Endothelial cell (in vitro differentiated cells): ENCODE measurements at regions not wholly inside any gene's neighbourhood (a gene's known extent, or its start where the extent isn't known, plus 50 kb on each side); places are given as distances from the start of the nearest gene placed in this dataset.

Experiments used
- DNase-seq: peaks from one replicate; pipeline ENCODE4 v3.0.0; 2021; ENCODE audit warnings: low spot score
- H3K27ac Mint-ChIP-seq: one replicate; pipeline ENCODE4 v1.8.0; 2021; ENCODE audit warnings: mixed read lengths, inconsistent platforms; ENCODE audit not compliant: unreplicated experiment
- H3K27me3 Mint-ChIP-seq: one replicate; pipeline ENCODE4 v1.8.0; 2021; ENCODE audit warnings: mild to moderate bottlenecking, moderate library complexity, mixed read lengths, inconsistent platforms; ENCODE audit not compliant: unreplicated experiment
- H3K36me3 Mint-ChIP-seq: one replicate; pipeline ENCODE4 v1.8.0; 2021; ENCODE audit warnings: mild to moderate bottlenecking, low read depth, mixed read lengths, inconsistent platforms; ENCODE audit not compliant: unreplicated experiment
- H3K4me1 Mint-ChIP-seq: one replicate; pipeline ENCODE4 v1.8.0; 2021; ENCODE audit warnings: mild to moderate bottlenecking, mixed read lengths, inconsistent platforms; ENCODE audit not compliant: unreplicated experiment
- H3K4me3 Mint-ChIP-seq: one replicate; pipeline ENCODE4 v1.8.0; 2021; ENCODE audit warnings: mild to moderate bottlenecking, mixed read lengths, inconsistent platforms; ENCODE audit not compliant: unreplicated experiment
- H3K9me3 Mint-ChIP-seq: one replicate; pipeline ENCODE4 v1.8.0; 2021; ENCODE audit warnings: mixed read lengths, inconsistent platforms; ENCODE audit not compliant: unreplicated experiment
- TF ChIP-seq, protein P1 (sequence below): fragments of 200-600 bp; sonication (generic); IDR thresholded peaks from one replicate; pipeline ENCODE4 v1.5.0; 2021; ENCODE audit warnings: antibody characterized with exemption; ENCODE audit not compliant: unreplicated experiment

DNA sequence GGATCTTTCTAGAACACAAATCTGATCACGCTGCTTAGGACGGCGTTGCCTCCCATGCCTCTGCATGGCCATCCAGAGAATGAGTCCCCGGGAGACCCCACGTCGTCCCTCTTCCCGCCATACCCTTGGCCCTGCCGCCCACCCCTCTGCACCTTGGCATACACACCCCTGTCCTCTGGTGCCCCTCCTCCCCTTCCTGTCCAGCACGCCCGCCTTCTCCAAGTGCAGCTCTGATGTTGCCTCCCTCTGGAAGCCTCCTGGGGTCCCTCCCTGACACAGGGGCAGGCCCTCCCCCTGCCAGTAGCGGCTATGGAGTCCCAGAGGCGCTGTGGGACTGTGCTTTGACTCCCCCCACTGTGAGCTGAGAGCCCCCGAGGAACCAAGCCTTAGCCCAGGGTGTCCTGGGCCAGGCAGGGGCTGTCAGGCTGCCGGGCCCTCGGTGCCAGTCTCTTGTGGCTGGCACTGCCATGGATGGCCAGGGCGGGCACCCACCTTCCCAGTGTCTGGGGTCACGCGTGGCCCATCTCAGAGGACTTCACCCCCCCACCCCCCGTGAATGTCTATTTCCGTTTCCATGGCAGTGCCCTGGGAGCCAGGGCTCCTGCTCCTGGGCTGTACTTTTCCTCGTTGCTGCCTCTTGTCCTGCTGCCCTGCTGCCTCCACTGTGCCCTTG, 70.5 kb upstream of the RNU6ATAC start:
- DNase-seq, result no peak
- TF ChIP-seq, protein P1, sequence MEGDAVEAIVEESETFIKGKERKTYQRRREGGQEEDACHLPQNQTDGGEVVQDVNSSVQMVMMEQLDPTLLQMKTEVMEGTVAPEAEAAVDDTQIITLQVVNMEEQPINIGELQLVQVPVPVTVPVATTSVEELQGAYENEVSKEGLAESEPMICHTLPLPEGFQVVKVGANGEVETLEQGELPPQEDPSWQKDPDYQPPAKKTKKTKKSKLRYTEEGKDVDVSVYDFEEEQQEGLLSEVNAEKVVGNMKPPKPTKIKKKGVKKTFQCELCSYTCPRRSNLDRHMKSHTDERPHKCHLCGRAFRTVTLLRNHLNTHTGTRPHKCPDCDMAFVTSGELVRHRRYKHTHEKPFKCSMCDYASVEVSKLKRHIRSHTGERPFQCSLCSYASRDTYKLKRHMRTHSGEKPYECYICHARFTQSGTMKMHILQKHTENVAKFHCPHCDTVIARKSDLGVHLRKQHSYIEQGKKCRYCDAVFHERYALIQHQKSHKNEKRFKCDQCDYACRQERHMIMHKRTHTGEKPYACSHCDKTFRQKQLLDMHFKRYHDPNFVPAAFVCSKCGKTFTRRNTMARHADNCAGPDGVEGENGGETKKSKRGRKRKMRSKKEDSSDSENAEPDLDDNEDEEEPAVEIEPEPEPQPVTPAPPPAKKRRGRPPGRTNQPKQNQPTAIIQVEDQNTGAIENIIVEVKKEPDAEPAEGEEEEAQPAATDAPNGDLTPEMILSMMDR, result no peak
- H3K27me3 Mint-ChIP-seq, result peaks cover 4% of the 10 kb centered on the region
- H3K4me1 Mint-ChIP-seq, result no peaks in the 10 kb centered on the region
- H3K9me3 Mint-ChIP-seq, result no peaks in the 10 kb centered on the region
- no peak overlapping the region for H3K27ac Mint-ChIP-seq
- H3K4me3 Mint-ChIP-seq, result no peak overlapping the region
- no peaks in the 10 kb centered on the region for H3K36me3 Mint-ChIP-seq

DNA sequence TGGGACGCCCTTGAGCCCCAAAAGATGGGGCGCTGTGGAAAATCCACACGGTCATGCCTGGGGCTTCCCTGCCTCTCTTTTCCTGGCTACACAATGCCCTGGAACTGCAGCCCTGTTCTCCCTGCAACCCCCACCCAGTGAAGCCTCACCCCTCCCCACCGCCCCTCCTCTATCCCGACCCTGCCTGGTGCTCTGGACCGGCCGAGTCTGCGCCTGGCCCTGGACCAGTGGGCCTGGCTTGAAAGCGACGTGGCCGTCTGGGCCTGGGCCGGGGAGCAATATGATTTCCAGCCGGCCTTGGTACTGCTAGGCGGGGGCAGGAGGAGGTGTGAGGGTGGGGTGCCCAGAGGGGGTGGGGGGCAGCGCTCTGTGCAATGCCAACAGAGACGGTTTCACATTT, 71.0 kb upstream of the RNU6ATAC start:
- TF ChIP-seq, protein P1, result no peak
- Mint-ChIP-seq H3K4me3 (no peak overlapping the region), H3K9me3 (no peaks in the 10 kb centered on the region), H3K27ac (no peak overlapping the region), H3K27me3 (peaks cover 4% of the 10 kb centered on the region), H3K36me3 (no peaks in the 10 kb centered on the region), H3K4me1 (no peaks in the 10 kb centered on the region)
- DNase-seq, result no peak

DNA sequence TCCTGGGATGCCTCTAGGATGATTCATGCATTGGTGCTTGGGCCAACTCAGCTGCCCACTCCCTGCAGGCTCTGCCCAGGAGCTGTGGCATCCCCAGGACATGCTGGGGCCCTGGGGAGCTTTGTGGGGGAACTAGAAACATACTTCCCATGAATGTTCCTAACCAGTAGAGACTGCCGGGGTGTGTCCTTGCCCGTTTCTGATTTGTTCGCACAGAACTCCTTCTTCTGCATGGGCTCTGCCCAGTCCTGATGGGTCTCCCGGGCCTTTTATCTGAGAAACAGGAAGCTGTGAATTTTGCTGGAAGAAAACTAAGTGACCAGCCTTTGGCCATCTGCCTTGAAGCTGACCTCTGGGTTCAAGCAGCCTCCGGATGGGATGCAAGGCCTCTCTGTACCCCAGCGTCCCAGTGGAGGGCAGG, 71.6 kb upstream of the RNU6ATAC start:
- no peak overlapping the region for H3K27ac Mint-ChIP-seq
- H3K36me3 Mint-ChIP-seq, result no peaks in the 10 kb centered on the region
- H3K4me1 Mint-ChIP-seq, result no peaks in the 10 kb centered on the region
- H3K4me3 Mint-ChIP-seq, result no peak overlapping the region
- no peak for DNase-seq
- H3K27me3 Mint-ChIP-seq, result peaks cover 4% of the 10 kb centered on the region
- no peaks in the 10 kb centered on the region for H3K9me3 Mint-ChIP-seq
- TF ChIP-seq, protein P1, result no peak

DNA sequence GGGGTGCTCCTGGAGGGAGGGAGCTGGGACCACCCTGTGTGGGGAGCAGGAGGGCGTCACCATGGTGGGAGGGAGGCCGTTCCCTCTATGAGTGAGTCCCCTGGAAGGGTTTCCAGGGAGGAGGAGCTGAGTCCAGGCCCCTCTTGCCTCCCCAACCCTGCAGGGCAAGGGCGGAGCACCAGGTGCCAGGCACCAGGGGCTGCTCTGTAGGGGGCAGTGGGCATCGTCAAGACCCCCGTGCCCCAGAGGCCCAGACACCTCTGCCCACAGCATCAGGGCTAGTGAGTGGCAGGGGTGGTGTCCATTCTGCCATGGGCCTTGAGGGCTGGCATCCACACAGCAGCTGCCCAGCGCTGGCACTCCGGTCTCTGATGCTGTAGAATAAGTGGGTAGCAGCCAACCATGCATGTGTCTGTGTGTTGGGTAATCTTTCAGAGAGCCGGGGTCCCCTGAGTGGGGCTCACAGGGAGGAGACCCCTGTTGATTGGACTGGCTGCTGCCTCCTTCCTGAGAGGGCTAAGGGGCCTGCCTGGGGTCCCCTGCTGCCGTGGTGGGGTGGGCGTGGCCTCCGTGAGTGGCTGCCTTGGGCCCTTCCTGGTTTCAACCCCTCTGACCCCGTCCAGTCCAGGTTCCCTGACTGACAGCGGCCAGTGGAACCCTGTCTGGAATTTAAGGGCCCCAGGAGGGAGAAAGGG, 72.7 kb upstream of the RNU6ATAC start:
- no peak overlapping the region for H3K4me3 Mint-ChIP-seq
- TF ChIP-seq, protein P1, result no peak
- no peaks in the 10 kb centered on the region for H3K9me3 Mint-ChIP-seq

DNA sequence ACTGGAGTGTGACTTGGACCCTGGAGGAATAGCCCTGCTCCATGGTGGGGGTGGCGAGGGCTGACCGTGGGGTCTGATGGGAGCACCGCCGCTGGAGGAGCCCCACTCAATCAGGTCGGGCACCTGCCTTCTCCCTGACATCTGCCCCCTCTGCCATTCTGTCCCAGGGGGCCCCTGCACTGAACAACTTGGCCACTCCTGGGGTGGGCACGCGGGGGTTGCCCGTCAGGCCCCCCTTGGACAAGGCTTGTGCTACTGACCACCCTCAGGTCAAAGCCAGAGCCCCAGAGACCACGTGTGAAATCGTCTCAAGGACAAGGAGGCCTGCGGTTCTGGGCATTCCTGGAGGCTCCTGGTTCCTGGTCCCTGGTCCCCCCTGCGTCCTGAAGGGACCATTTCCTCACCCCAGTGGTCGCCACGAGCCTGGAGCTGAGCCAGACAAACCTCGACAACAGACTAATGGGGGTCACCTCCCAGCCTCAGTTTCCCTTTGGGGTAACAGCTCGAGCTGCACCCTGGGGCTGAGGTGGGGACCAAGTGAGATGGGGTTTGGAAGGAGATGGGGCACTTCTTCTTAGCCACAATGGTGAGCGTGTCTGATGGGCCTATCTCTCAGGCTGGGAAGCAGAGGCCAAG, 73.4 kb upstream of the RNU6ATAC start:
- Mint-ChIP-seq H3K4me1 (no peaks in the 10 kb centered on the region), H3K27ac (no peak overlapping the region)
- TF ChIP-seq, protein P1, result no peak

More for the DNA sequence above, 72.7 kb upstream of the RNU6ATAC start:
- Mint-ChIP-seq H3K27me3 (peaks cover 4% of the 10 kb centered on the region), H3K4me1 (no peaks in the 10 kb centered on the region), H3K36me3 (no peaks in the 10 kb centered on the region), H3K27ac (no peak overlapping the region)
- no peak for DNase-seq

More for the DNA sequence above, 73.4 kb upstream of the RNU6ATAC start:
- Mint-ChIP-seq H3K4me3 (no peak overlapping the region), H3K27me3 (no peaks in the 10 kb centered on the region), H3K36me3 (no peaks in the 10 kb centered on the region), H3K9me3 (no peaks in the 10 kb centered on the region)
- no peak for DNase-seq
